Suprapubic skin (tissue), 3 donors: ENCODE measurements at regions not wholly inside any gene's neighbourhood (a gene's known extent, or its start where the extent isn't known, plus 50 kb on each side); places are given as distances from the start of the nearest gene placed in this dataset.

Experiments
- CTCF ChIP-seq, 2 donors: fragments of 200-600 bp in 1 of 2; fragments of 450-650 bp in 1 of 2; sonication (generic) in 1 of 2; IDR thresholded peaks; one replicate each; pipeline ENCODE4 v1.5.1; 2016 to 2019; ENCODE audit warnings: antibody characterized with exemption in 2 of 2, mild to moderate bottlenecking in 1 of 2, moderate library complexity in 1 of 2
- POLR2A ChIP-seq, 2 donors: fragments of 450-650 bp; IDR thresholded peaks; one replicate each; pipeline ENCODE4 v1.6.1; 2017; ENCODE audit warnings: antibody characterized with exemption in 2 of 2, mild to moderate bottlenecking in 2 of 2, moderate library complexity in 2 of 2

GRCh38 chr6:206264-206663 is 86.0 kb upstream of the DUSP22 start:
- TF ChIP-seq CTCF (IDR thresholded peaks at IDR 0.05) (no peak), POLR2A (IDR thresholded peaks at IDR 0.05) (no peak)
